HG03066 (cell line): ENCODE measurements at regions not wholly inside any gene's neighbourhood (a gene's known extent, or its start where the extent isn't known, plus 50 kb on each side); places are given as distances from the start of the nearest gene placed in this dataset.

Source experiments
- ATAC-seq: cut with Tn5 transposase; IDR thresholded peaks from one replicate; pipeline ENCODE4 v1.9.1; 2021; ENCODE audit warnings: low read depth; ENCODE audit not compliant: unreplicated experiment

GRCh38 chr6:166014966-166015365 lies 152.7 kb downstream of the TBXT start:
- no peak for ATAC-seq

DNA sequence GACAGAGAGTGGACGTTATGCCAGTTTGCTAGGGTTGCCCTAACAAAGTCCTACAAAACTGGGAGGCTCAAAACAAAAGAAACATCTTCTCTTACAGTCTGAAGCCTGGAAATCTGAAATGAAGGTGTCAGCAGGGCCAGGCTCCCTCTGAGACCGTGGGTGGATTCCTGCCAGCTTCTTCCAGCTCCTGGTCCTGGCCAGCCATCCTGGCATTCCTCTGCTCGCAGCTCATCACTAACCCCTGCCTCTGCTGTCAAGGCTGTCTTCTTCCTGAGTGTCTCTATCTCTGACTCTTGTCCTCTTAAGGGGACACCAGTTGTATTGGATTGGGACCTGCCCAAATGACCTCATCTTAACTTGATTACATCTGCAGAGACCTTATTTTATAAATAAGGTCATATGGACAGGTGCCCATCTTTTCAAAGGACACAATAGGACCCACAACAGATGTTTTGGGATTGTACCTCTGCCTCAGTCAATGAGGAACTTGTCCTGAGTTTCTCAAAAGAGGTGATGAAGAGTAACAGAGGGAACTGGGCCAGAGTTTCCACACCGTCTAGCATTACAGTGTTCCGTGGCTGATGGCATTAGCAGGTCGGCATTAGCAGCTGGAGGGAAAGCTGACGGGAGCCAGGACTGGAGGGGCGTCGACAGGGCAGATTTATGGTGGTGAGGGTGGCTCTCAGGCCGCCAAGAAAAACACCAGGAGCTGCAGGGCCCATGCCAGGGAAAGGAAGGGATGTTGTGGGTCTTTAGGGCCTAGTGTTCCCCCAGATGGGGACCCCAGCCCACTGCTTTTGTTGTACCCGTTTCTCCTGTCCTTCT lies 157.3 kb downstream of the TBXT start:
- no peak for ATAC-seq

GRCh38 chr6:166009385-166010031 lies 158.1 kb downstream of the TBXT start:
- ATAC-seq, result no peak

DNA sequence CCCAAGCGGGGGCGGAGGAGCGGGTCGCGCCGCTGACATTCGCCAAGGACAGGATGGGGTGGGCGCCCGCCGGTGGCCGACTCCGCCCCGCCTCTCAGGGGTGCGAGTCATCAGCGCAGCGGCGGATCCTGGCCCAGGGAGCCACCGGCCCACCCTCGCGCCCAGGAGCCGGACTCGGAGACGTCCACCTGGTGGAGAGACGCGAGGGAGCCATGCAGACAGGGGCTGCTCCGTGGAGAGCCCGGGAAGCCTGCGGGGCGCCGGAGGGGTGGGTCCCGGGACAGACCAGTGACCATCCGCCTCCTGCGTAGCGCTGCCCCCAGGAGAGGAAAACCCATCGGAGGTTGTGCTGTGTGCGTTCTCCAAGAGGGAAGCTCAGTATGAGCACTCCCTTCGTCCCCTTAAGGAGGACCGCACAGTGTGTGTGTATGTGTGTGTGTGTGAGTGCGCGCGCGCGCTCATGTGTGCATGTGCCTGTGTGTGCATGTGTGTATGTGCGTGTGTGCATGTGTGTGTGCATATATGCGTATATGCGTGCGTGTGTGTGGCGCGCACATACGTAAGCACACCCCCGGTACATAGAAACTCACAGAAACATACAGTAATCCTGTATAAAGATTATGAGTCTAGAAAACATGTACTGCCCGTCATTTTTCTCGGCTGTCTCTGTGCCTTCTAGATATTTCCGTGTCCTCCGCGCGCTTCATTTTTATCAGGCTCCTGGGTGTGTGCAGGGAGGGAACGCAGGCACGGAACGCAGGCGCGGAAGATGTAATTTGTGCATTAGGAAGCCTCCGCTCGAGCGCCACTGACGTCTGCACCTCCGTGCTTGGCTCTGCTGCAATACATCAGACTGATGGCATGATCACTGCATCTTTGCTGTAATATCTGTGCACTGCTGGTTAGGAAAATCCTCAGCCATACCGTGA lies 158.9 kb downstream of the TBXT start:
- ATAC-seq, result no peak

DNA sequence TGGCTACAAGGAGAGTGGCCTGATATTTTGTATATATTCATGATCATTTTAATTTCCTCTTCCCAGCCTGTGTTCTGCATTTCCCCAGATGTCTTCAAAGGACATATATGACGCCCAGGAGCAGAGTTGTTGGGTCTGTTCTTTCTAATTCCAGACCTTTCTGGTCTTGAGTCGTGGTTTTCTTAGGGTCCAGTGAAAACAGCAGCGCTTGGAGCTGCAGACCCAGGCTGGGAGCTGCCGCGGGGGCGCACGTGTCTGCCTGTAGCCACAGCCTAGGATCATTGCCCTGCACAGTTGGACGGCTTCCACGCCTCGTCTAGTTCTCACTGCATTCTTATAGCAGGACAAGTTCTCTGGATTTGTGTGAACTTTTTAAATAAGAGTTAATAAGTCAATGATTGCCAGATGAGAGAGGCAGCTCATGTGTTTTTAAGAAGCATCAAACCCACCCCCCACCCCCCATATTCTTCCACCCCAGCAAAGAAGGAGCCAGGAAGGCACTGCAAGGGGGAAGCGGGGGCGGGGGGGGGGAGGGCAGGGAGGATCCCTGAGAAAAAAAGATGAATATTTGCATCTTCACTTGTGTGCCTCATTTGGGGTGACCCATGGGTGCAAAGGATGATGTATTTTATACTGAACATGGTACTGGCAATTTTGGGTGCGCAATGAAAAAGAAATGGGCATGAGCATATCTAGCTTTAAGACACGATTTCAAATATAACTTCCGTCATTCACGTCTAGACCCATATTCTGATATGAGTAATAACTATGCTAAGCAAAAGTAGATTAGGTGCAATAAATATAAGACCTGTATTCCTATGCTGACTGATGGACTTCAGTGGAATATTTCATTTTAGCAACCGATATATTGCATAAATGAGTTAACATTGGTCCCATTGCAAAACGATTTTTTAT lies 160.0 kb downstream of the TBXT start:
- ATAC-seq, result no peak

GRCh38 chr6:166006900-166007301 lies 160.8 kb downstream of the TBXT start:
- ATAC-seq, result no peak

DNA sequence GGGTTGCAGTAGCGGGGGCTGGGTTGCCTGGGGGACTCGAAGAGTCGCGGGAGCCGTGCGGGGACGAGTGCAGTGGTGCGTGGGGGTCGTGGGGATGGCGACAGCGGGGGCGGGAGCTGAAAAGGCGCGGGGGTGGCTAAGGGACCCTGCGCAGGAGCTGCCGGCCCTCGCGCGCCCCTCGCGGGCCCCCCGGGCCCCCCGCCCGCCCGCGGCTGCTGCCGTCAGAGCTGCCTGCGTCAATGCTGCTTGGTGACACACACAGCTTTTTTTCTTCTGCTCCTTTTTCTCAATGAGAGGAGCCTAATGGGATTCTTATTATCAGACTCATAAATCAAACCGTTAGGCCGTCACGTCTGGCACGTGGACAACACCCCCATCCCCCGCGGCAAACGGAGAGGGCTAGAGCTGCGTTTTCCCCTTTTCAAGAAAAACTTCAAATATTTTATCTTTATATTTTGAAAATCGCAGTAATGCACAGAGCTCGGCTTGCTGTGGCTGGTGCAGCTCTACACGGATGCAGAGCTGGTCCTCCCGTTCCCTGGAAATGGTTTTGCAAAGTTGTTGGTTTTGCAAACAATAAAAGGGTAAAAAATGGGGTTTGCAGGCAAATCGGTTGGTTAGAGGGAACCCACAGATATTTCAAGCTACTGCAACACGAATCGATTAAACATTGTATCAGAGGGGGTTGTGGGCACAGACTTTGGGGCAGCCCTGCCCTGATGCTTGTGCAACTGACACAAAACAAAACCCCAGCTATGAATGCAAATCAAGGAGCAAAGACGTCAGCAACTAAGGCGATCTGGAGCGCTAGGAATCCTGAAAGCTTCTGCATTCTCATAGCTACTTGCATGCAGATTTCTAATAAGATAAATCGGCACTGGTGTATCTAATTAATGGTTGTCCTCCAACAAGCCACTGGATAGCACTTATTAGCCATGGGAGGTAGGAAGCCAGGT lies 161.4 kb downstream of the TBXT start:
- no peak for ATAC-seq

GRCh38 chr6:166005401-166005943 lies 162.2 kb downstream of the TBXT start:
- ATAC-seq, result no peak

GRCh38 chr6:166004876-166005275 lies 162.8 kb downstream of the TBXT start:
- ATAC-seq, result no peak

DNA sequence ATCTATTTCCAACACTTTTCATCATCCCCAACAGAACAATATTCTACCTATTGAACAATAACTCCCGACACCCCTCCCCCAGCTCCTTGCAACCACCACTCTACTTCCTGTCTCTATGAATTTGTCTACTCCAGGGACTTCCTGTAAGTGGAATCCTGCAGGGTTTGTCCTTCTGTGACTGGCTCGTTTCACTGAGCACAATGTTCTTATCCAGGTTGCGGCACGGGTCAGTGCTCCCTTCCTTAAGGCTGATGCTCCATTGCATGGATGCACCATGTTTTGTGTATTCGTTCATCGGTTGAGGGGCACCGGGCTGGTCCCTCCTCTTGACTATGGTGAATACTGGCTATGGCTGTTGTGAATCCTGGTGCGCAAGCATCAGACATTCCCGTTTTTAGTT lies 163.2 kb downstream of the TBXT start:
- no peak for ATAC-seq

DNA sequence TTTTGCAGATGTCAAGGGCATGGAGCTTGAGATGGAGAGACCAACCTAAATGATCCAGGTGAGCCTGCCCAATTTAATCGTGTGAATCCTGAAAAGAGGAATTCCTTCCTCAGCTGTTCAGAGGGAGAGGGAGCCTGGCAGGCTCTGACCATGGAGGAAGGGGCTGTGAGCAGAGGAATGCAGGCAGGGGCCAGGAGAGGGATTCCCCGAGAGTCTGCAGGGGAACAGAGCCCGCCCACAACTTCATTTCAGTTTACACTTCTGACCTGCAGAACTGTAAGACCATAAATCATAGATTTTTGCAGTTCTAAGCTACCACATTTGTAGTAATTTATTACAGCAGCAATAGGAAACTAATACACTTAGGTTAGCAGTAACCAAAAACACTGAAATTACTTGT lies 164.1 kb downstream of the TBXT start:
- no peak for ATAC-seq

DNA sequence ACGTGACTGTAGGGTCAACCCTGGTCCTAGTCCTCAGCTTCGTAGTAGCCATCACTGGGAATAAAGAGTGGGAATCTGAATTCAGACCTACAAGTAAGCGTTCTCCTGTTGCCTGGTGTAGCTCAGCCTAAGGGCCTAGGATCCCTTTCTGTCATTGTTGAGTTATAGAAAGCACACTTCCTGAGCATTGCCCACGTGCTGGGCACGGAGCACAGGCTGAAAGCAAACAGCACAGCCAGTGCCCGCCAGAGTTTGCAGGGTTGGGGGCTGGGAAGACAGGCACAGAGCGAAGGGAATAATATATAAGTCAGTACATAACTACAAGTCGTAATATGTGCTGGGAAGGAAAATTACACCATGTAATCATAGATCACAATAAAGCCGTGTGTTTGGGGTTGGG lies 166.3 kb downstream of the TBXT start:
- ATAC-seq, result no peak

- ATAC-seq, result no peak
Observed at GRCh38 chr6:165999279-165999678, 168.4 kb downstream of the TBXT start.

- no peak for ATAC-seq
Observed at GRCh38 chr6:165998072-165998471, 169.6 kb downstream of the TBXT start.

DNA sequence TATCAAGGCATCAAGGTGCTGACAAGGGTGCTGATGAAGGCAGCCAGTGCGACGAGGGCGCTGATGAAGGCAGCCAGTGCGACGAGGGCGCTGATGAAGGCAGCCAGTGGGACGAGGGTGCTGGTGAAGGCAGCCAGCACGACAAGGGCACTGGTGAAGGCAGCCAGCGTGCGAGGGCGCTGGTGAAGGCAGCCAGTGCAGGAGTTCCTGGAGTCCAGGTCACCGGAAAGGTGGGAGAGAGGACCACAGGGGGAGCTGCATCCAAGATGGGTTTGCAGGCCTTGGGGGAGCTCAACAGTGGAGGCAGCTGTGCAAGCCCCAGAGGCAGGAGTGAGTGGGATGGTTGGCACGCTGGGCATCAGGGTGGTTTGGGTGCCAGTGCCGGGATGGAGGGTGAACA lies 176.3 kb downstream of the TBXT start:
- no peak for ATAC-seq

DNA sequence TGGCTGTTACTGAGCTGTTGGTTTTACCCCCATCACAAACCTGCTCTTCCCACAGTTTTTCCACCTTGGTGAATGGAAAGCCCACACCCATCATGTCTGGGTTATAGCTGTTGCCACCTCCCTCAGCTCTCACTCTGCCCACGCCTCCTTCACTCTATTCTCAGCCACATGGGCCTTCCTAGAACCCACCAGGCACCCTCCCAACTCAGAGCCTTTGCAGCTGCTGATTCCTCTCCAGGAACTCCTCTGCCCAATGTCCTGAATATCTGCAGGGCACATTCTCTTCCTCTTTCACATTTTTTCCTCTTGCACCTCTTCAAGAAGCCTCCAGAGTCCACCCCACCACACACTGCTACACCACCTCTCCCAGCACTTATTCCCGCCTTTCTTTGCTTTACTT lies 177.4 kb downstream of the TBXT start:
- ATAC-seq, result no peak

GRCh38 chr6:165988757-165989456 lies 178.7 kb downstream of the TBXT start:
- ATAC-seq, result no peak

GRCh38 chr6:165988302-165988756 lies 179.3 kb downstream of the TBXT start:
- no peak for ATAC-seq
